Choroid plexus epithelial cell (primary cell): ENCODE measurements at regions not wholly inside any gene's neighbourhood (a gene's known extent, or its start where the extent isn't known, plus 50 kb on each side); places are given as distances from the start of the nearest gene placed in this dataset.

ENCODE experiments used
- DNase-seq: peaks from one replicate; pipeline ENCODE4 v3.0.0-alpha.2; 2010; ENCODE audit warnings: low read depth
- H3K4me3 ChIP-seq: 2 replicates; pipeline ENCODE4 v1.5.1; 2011; ENCODE audit warnings: low read depth, mild to moderate bottlenecking, control low read depth, low read length, moderate library complexity
- CTCF ChIP-seq: conservative IDR thresholded peaks from 2 replicates; pipeline ENCODE4 v1.5.1; 2011; ENCODE audit warnings: low read depth, mild to moderate bottlenecking, control low read depth, inconsistent platforms, low read length, moderate library complexity

- TF ChIP-seq CTCF: no peak
- H3K4me3 ChIP-seq: no peak overlapping the region
- no peak for DNase-seq
These were observed 879.3 kb downstream of the OLFM4 start for GRCh38 chr13:53907891-53908290.

- TF ChIP-seq CTCF: no peak
- H3K4me3 ChIP-seq: no peak overlapping the region
- no peak for DNase-seq
These were observed 892.3 kb downstream of the OLFM4 start for GRCh38 chr13:53920916-53921315.

GRCh38 chr13:53921473-53921872, 892.9 kb downstream of the OLFM4 start:
- H3K4me3 ChIP-seq: no peak overlapping the region
- DNase-seq: no peak
- TF ChIP-seq CTCF: no peak

- no peak for DNase-seq
- H3K4me3 ChIP-seq: no peak overlapping the region
- TF ChIP-seq CTCF: no peak
These were observed 913.1 kb downstream of the OLFM4 start for GRCh38 chr13:53941588-53942190.

GRCh38 chr13:53946500-53946899, 917.9 kb downstream of the OLFM4 start:
- DNase-seq: no peak
- H3K4me3 ChIP-seq: no peak overlapping the region
- TF ChIP-seq CTCF: no peak

GRCh38 chr13:53953183-53953582, 924.6 kb downstream of the OLFM4 start:
- no peak overlapping the region for H3K4me3 ChIP-seq
- no peak for DNase-seq
- TF ChIP-seq CTCF: no peak
